DOHH2 (cell line): ENCODE measurements at regions not wholly inside any gene's neighbourhood (a gene's known extent, or its start where the extent isn't known, plus 50 kb on each side); places are given as distances from the start of the nearest gene placed in this dataset.

Source experiments
- CTCF ChIP-seq: fragments of 200-600 bp; sonication (generic); IDR thresholded peaks from one replicate; pipeline ENCODE4 v1.5.1; 2014; ENCODE audit warnings: antibody characterized with exemption, mild to moderate bottlenecking, low read depth, low read length; ENCODE audit not compliant: poor library complexity, severe bottlenecking
- EZH2phosphoT487 ChIP-seq: fragments of 200-600 bp; sonication (generic); IDR thresholded peaks from 2 replicates; pipeline ENCODE4 v1.6.1; 2017; ENCODE audit warnings: borderline replicate concordance, mild to moderate bottlenecking, antibody characterized with exemption, low read length, moderate library complexity, mixed read lengths

DNA sequence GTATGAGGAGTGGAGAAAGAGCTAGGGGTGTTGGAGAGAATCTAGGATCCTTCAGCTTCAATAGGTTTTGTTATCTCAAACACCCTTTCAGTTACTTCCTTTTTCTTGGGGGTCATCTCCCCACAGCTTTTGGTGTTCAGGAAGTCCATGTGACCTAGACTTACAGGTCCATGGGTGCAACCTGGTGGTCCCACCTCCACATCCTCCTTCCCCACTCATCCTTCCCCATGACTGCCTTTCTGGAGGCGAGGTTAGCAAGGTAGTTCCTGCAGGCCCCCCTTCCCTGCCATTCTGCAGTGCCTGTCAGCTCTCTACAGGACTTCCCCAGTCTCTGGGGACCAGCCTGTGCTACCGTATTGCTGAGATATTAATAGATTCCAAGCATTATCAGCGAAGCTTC, 107.6 kb downstream of the TMEM17 start:
- TF ChIP-seq CTCF (no peak), EZH2phosphoT487 (no peak)
